ENCODE measurements at regions not wholly inside any gene's neighbourhood (a gene's known extent, or its start where the extent isn't known, plus 50 kb on each side); places are given as distances from the start of the nearest gene placed in this dataset.
"Not testable (repeated sequence)": the region's sequence is repeated elsewhere in the genome, so short reads cannot be mapped to it uniquely, and the experiment has no call there.

- H3K9me3 Mint-ChIP-seq; H3K4me3 Mint-ChIP-seq; H3K27me3 Mint-ChIP-seq (ENCODE audit: low read depth); H3K27ac Mint-ChIP-seq; H3K4me1 Mint-ChIP-seq; H3K36me3 Mint-ChIP-seq (ENCODE audit: low read depth): not testable (repeated sequence)
Observed at GRCh38 chr9:39545079-39545478, 189.6 kb downstream of the SPATA31A1 start.

- H3K36me3 Mint-ChIP-seq (ENCODE audit: low read depth); H3K9me3 Mint-ChIP-seq; H3K27ac Mint-ChIP-seq; H3K4me3 Mint-ChIP-seq; H3K27me3 Mint-ChIP-seq (ENCODE audit: low read depth); H3K4me1 Mint-ChIP-seq: not testable (repeated sequence)
Observed at GRCh38 chr9:39550573-39550972, 195.1 kb downstream of the SPATA31A1 start.

GRCh38 chr9:39551544-39551943 is 196.1 kb downstream of the SPATA31A1 start:
- H3K4me1 Mint-ChIP-seq; H3K27me3 Mint-ChIP-seq (ENCODE audit: low read depth); H3K9me3 Mint-ChIP-seq; H3K36me3 Mint-ChIP-seq (ENCODE audit: low read depth); H3K4me3 Mint-ChIP-seq; H3K27ac Mint-ChIP-seq: not testable (repeated sequence)

DNA sequence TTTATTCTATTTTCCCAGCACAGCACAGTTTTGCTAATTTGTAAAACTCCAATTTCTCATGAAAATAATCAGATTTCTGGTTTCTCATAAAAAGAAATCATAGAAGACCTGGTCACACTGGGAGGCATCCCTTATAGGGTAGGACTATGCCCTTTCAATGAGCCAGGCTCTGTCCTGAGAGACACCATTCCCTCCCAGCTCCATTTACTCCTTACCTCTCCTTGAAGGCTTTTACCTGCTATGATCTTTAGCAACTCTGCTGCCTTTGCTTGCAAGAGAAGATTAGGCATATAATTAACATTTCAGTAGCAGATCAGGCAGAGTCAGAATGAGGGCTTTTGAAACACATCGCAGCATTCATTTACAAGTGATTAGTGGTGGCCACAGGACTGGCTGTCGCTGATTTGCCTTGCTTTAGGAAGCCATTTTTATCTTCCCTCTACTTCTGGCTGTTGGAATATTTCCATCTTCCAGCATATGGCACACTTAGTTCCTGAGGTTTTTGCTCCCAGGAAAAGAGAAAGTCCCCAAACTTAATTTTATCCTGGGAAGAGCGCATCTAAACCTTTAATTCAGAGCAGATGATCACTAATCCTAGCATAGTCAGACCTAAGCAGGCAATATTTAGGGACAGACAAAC is 196.9 kb downstream of the SPATA31A1 start:
- not testable (repeated sequence) for H3K4me1 Mint-ChIP-seq; H3K36me3 Mint-ChIP-seq (ENCODE audit: low read depth); H3K4me3 Mint-ChIP-seq; H3K27ac Mint-ChIP-seq; H3K9me3 Mint-ChIP-seq; H3K27me3 Mint-ChIP-seq (ENCODE audit: low read depth)

DNA sequence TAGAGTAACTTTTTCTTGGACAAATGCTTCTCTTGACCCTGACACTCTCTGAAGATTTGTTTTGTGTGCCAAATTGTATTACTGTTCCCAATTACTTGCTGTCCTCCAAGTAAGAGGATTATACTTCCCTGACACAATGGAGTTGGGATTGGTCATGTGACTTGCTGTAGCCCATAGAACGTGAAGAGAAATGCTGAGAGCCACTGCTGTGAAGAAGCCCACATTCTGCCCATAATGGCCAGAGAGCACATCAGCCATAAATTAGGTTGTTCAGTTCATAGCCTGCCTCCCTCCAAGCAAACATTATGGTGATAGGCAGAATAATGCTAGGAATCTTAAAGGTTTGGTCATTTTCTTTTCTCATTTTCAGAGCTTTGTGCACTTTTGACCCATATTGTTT is 198.9 kb downstream of the SPATA31A1 start:
- not testable (repeated sequence) for H3K36me3 Mint-ChIP-seq (ENCODE audit: low read depth); H3K27me3 Mint-ChIP-seq (ENCODE audit: low read depth); H3K27ac Mint-ChIP-seq; H3K4me1 Mint-ChIP-seq; H3K4me3 Mint-ChIP-seq; H3K9me3 Mint-ChIP-seq

GRCh38 chr9:39559384-39559783 is 203.9 kb downstream of the SPATA31A1 start:
- not testable (repeated sequence) for H3K36me3 Mint-ChIP-seq (ENCODE audit: low read depth); H3K4me3 Mint-ChIP-seq; H3K4me1 Mint-ChIP-seq; H3K27ac Mint-ChIP-seq; H3K9me3 Mint-ChIP-seq; H3K27me3 Mint-ChIP-seq (ENCODE audit: low read depth)
- TF ChIP-seq, protein P1, sequence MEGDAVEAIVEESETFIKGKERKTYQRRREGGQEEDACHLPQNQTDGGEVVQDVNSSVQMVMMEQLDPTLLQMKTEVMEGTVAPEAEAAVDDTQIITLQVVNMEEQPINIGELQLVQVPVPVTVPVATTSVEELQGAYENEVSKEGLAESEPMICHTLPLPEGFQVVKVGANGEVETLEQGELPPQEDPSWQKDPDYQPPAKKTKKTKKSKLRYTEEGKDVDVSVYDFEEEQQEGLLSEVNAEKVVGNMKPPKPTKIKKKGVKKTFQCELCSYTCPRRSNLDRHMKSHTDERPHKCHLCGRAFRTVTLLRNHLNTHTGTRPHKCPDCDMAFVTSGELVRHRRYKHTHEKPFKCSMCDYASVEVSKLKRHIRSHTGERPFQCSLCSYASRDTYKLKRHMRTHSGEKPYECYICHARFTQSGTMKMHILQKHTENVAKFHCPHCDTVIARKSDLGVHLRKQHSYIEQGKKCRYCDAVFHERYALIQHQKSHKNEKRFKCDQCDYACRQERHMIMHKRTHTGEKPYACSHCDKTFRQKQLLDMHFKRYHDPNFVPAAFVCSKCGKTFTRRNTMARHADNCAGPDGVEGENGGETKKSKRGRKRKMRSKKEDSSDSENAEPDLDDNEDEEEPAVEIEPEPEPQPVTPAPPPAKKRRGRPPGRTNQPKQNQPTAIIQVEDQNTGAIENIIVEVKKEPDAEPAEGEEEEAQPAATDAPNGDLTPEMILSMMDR (IDR thresholded peaks at IDR 0.05; ENCODE audit: unreplicated experiment in 3 of 3) = peak; percentile 21 to 46 (median 30)

GRCh38 chr9:39566782-39567181 is 211.3 kb downstream of the SPATA31A1 start:
- not testable (repeated sequence) for H3K27ac Mint-ChIP-seq; H3K9me3 Mint-ChIP-seq; H3K4me1 Mint-ChIP-seq; H3K27me3 Mint-ChIP-seq (ENCODE audit: low read depth); H3K36me3 Mint-ChIP-seq (ENCODE audit: low read depth); H3K4me3 Mint-ChIP-seq

DNA sequence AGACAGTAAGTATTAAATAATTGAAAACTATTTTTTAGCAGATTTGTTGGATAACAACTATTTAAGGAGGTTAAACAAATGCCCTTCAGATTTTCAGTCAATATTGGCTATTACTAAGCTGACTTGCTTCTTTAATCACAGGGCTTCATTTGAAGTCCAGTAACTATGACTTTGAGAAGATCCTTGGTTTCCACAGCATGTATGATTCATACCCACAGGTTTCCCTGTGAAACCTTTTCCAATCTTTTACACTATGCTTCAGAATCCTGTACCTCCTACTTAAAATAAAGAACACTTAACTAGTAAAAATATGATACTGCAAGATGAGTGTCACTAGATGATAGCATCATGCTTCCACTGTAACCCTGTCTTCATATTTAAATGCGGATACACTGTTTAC is 211.9 kb downstream of the SPATA31A1 start:
- H3K4me3 Mint-ChIP-seq; H3K27me3 Mint-ChIP-seq (ENCODE audit: low read depth); H3K4me1 Mint-ChIP-seq; H3K36me3 Mint-ChIP-seq (ENCODE audit: low read depth); H3K27ac Mint-ChIP-seq; H3K9me3 Mint-ChIP-seq: not testable (repeated sequence)

GRCh38 chr9:39568900-39569299 is 213.4 kb downstream of the SPATA31A1 start:
- not testable (repeated sequence) for H3K4me3 Mint-ChIP-seq; H3K4me1 Mint-ChIP-seq; H3K27me3 Mint-ChIP-seq (ENCODE audit: low read depth); H3K9me3 Mint-ChIP-seq; H3K27ac Mint-ChIP-seq; H3K36me3 Mint-ChIP-seq (ENCODE audit: low read depth)

- H3K27ac Mint-ChIP-seq; H3K27me3 Mint-ChIP-seq (ENCODE audit: low read depth); H3K9me3 Mint-ChIP-seq; H3K4me1 Mint-ChIP-seq; H3K4me3 Mint-ChIP-seq; H3K36me3 Mint-ChIP-seq (ENCODE audit: low read depth): not testable (repeated sequence)
Observed at GRCh38 chr9:39573024-39574022, 217.9 kb downstream of the SPATA31A1 start.

DNA sequence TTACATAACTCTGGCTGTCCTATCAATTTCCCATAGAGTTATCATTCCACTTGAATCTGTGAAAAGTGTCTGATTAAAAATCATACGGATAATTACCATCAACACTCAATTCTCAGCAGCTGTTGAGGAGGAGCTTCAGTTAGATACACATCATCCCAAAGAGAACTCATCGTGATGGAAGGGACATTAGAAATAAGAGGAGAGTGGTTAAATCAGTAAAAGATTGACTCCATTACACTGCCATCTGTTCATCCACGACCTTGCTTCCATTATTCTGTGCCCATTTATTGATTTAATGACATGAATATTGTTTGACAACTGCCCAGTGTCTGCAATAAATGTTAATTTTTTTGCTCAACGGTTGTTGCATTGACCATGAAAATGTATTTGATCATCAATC is 223.5 kb downstream of the SPATA31A1 start:
- H3K4me1 Mint-ChIP-seq; H3K9me3 Mint-ChIP-seq; H3K36me3 Mint-ChIP-seq (ENCODE audit: low read depth); H3K27ac Mint-ChIP-seq; H3K27me3 Mint-ChIP-seq (ENCODE audit: low read depth); H3K4me3 Mint-ChIP-seq: not testable (repeated sequence)

GRCh38 chr9:39581296-39581695 is 225.8 kb downstream of the SPATA31A1 start:
- not testable (repeated sequence) for H3K9me3 Mint-ChIP-seq; H3K4me1 Mint-ChIP-seq; H3K36me3 Mint-ChIP-seq (ENCODE audit: low read depth); H3K27ac Mint-ChIP-seq; H3K27me3 Mint-ChIP-seq (ENCODE audit: low read depth); H3K4me3 Mint-ChIP-seq

GRCh38 chr9:39582677-39583412 is 227.4 kb downstream of the SPATA31A1 start:
- not testable (repeated sequence) for H3K4me1 Mint-ChIP-seq; H3K9me3 Mint-ChIP-seq; H3K27ac Mint-ChIP-seq; H3K4me3 Mint-ChIP-seq; H3K36me3 Mint-ChIP-seq (ENCODE audit: low read depth); H3K27me3 Mint-ChIP-seq (ENCODE audit: low read depth)

GRCh38 chr9:39583413-39583747 is 227.9 kb downstream of the SPATA31A1 start:
- H3K4me1 Mint-ChIP-seq; H3K36me3 Mint-ChIP-seq (ENCODE audit: low read depth); H3K27ac Mint-ChIP-seq; H3K9me3 Mint-ChIP-seq; H3K4me3 Mint-ChIP-seq; H3K27me3 Mint-ChIP-seq (ENCODE audit: low read depth): not testable (repeated sequence)

All from nephron (organoid).